OCI-LY1 (cell line): ENCODE measurements at regions not wholly inside any gene's neighbourhood (a gene's known extent, or its start where the extent isn't known, plus 50 kb on each side); places are given as distances from the start of the nearest gene placed in this dataset.
A peak's percentile ranks its signal among the peaks of the same experiment; 100 is the strongest.

Source experiments
- H2AFZ ChIP-seq: fragments of 200-600 bp; sonication (generic), shearing (Covaris generic); 2 replicates; pipeline ENCODE4 v1.6.0; 2014; ENCODE audit warnings: antibody characterized with exemption, mild to moderate bottlenecking, low read length
- H3F3A ChIP-seq: fragments of 200-600 bp; sonication (generic), shearing (Covaris generic); 2 replicates; pipeline ENCODE4 v1.6.0; 2014; ENCODE audit warnings: mild to moderate bottlenecking, antibody characterized with exemption, low read length, moderate library complexity; ENCODE audit not compliant: insufficient read depth
- H3K27ac ChIP-seq: fragments of 200-600 bp; sonication (generic); 2 replicates; pipeline ENCODE4 v1.5.1; 2014; ENCODE audit warnings: low read length, mixed run types, mild to moderate bottlenecking, low read depth; ENCODE audit not compliant: poor library complexity, severe bottlenecking
- H3K27me3 ChIP-seq: fragments of 200-600 bp; sonication (generic); 2 replicates; pipeline ENCODE4 v1.6.0; 2014; ENCODE audit warnings: antibody characterized with exemption, mild to moderate bottlenecking, low read length, moderate library complexity; ENCODE audit not compliant: insufficient read depth
- H3K36me3 ChIP-seq: fragments of 200-600 bp; sonication (generic); 2 replicates; pipeline ENCODE4 v1.6.1; 2014; ENCODE audit warnings: mild to moderate bottlenecking, antibody characterized with exemption, low read length, moderate library complexity, mixed read lengths; ENCODE audit not compliant: insufficient read depth
- H3K4me1 ChIP-seq: fragments of 200-600 bp; sonication (generic); 2 replicates; pipeline ENCODE4 v1.5.1; 2014; ENCODE audit warnings: mild to moderate bottlenecking, low read length, moderate library complexity; ENCODE audit not compliant: insufficient read depth, severe bottlenecking
- H3K4me2 ChIP-seq: fragments of 200-600 bp; sonication (generic), shearing (Covaris generic); 2 replicates; pipeline ENCODE4 v1.6.1; 2014; ENCODE audit warnings: low read length
- H3K4me3 ChIP-seq: fragments of 200-600 bp; sonication (generic); 2 replicates; pipeline ENCODE4 v1.5.1; 2014; ENCODE audit warnings: low read length, low read depth, mild to moderate bottlenecking, mixed read lengths; ENCODE audit not compliant: poor library complexity, severe bottlenecking
- H3K79me2 ChIP-seq: fragments of 200-600 bp; shearing (Covaris generic); 2 replicates; pipeline ENCODE4 v1.6.1; 2016; ENCODE audit warnings: mixed run types, low read length, mixed read lengths; ENCODE audit not compliant: insufficient read depth
- H3K9ac ChIP-seq: fragments of 200-600 bp; sonication (generic), shearing (Covaris generic); 2 replicates; pipeline ENCODE4 v1.6.1; 2014; ENCODE audit warnings: mild to moderate bottlenecking, low read length, mixed read lengths
- H3K9me2 ChIP-seq: fragments of 200-600 bp; sonication (generic), shearing (Covaris generic); 2 replicates; pipeline ENCODE4 v1.6.1; 2014; ENCODE audit warnings: low read depth, mild to moderate bottlenecking, low read length, mixed read lengths
- H3K9me3 ChIP-seq: fragments of 200-600 bp; shearing (Covaris generic); 2 replicates; pipeline ENCODE4 v1.6.1; 2014; ENCODE audit warnings: low read length, mixed read lengths
- H4K20me1 ChIP-seq: fragments of 200-600 bp; sonication (generic), shearing (Covaris generic); 2 replicates; pipeline ENCODE4 v1.6.0; 2016; ENCODE audit warnings: mild to moderate bottlenecking, low read length; ENCODE audit not compliant: insufficient read depth
- CTCF ChIP-seq: fragments of 200-600 bp; sonication (generic), shearing (Covaris generic); IDR thresholded peaks from 2 replicates; pipeline ENCODE4 v1.5.1; 2017; ENCODE audit warnings: mild to moderate bottlenecking, antibody characterized with exemption, low read length, moderate library complexity, mixed read lengths
- EZH2 ChIP-seq: fragments of 200-600 bp; sonication (generic), shearing (Covaris generic); IDR thresholded peaks from 2 replicates; pipeline ENCODE4 v1.8.0; 2017; ENCODE audit warnings: borderline replicate concordance, mixed run types, mild to moderate bottlenecking, antibody characterized with exemption, low read length, moderate library complexity, mixed read lengths

GRCh38 chr9:87100001-87100400 is 152.7 kb upstream of the GAS1 start:
- Histone ChIP-seq H3K9me2 (no peaks in the 10 kb centered on the region), H3K9ac (no peak overlapping the region), H3K27ac (no peak overlapping the region), H3K27me3 (0 out of 2 replicates have a peak, but pooled peaks cover under 1% of the 10 kb centered on the region), H4K20me1 (no peaks in the 10 kb centered on the region), H3K36me3 (no peaks in the 10 kb centered on the region), H3K4me2 (no peak overlapping the region), H3K79me2 (no peaks in the 10 kb centered on the region), H3F3A (no peaks in the 10 kb centered on the region), H3K4me3 (no peak overlapping the region), H2AFZ (no peak overlapping the region), H3K9me3 (no peaks in the 10 kb centered on the region), H3K4me1 (no peaks in the 10 kb centered on the region)
- no peak for TF ChIP-seq EZH2
- no peak for TF ChIP-seq CTCF

GRCh38 chr9:87102126-87102525 is 154.8 kb upstream of the GAS1 start:
- Histone ChIP-seq H3K36me3 (no peaks in the 10 kb centered on the region), H3K4me1 (no peaks in the 10 kb centered on the region), H3K27ac (no peak overlapping the region), H3K9me3 (no peaks in the 10 kb centered on the region), H3K4me2 (no peak overlapping the region), H3K79me2 (no peaks in the 10 kb centered on the region), H3F3A (no peaks in the 10 kb centered on the region), H2AFZ (no peak overlapping the region), H3K9me2 (no peaks in the 10 kb centered on the region), H3K9ac (no peak overlapping the region), H4K20me1 (no peaks in the 10 kb centered on the region), H3K27me3 (0 out of 2 replicates have a peak, but pooled peaks cover 3% of the 10 kb centered on the region), H3K4me3 (no peak overlapping the region)
- no peak for TF ChIP-seq EZH2
- TF ChIP-seq CTCF, result no peak

GRCh38 chr9:87107072-87107471 is 159.8 kb upstream of the GAS1 start:
- Histone ChIP-seq H3K27me3 (0 out of 2 replicates have a peak, but pooled peaks cover 3% of the 10 kb centered on the region), H3K4me1 (no peaks in the 10 kb centered on the region), H3K36me3 (no peaks in the 10 kb centered on the region), H3F3A (no peaks in the 10 kb centered on the region), H3K79me2 (no peaks in the 10 kb centered on the region), H3K9me3 (no peaks in the 10 kb centered on the region), H2AFZ (no peak overlapping the region), H3K27ac (no peak overlapping the region), H3K4me3 (no peak overlapping the region), H3K4me2 (no peak overlapping the region), H4K20me1 (no peaks in the 10 kb centered on the region), H3K9ac (no peak overlapping the region), H3K9me2 (no peaks in the 10 kb centered on the region)
- no peak for TF ChIP-seq EZH2
- TF ChIP-seq CTCF, result peak; percentile 17; the same call in 1 of the 2 replicates
